ENCODE measurements at regions not wholly inside any gene's neighbourhood (a gene's known extent, or its start where the extent isn't known, plus 50 kb on each side); places are given as distances from the start of the nearest gene placed in this dataset.
"Not testable (repeated sequence)": the region's sequence is repeated elsewhere in the genome, so short reads cannot be mapped to it uniquely, and the experiment has no call there.

DNA sequence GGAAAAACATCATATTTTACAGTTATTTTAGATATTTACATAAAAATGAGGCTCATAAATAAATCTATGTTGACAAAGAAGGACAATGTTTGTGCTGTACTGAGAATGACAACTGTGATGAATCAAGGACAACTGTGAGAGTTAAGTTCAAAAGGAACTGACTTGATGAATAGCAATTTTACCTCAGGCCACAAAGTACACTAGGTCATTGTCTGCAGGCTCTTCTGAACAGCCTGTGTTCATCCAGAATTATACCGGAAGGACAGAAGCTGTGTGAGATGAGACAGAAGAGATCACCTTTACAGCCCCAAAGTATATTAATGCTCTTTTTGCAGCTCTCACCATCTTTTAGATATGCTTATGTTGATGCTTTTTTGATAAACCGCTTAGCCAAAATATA lies 2375.5 kb upstream of the PCDH20 start:
- intact Hi-C loops (cut with DNase I); H3K9me3 ChIP-seq (ENCODE audit: control insufficient read depth, low read length); H3K4me3 ChIP-seq (ENCODE audit: low read length); H3K27ac ChIP-seq (ENCODE audit: low read length); H3K27me3 ChIP-seq (ENCODE audit: control insufficient read depth, insufficient read depth); ATAC-seq; H3K4me1 ChIP-seq (ENCODE audit: control insufficient read depth, insufficient read depth, low read length); DNase-seq: not testable (repeated sequence)
- WGBS: 86% methylated on average over 2 of the region's 2 CpGs

GRCh38 chr13:63774133-63774532 lies 2358.5 kb upstream of the PCDH20 start:
- Histone ChIP-seq H3K4me3 (ENCODE audit: low read length) (no peak overlapping the region), H3K4me1 (ENCODE audit: control insufficient read depth, insufficient read depth, low read length) (no peaks in the 10 kb centered on the region), H3K27me3 (ENCODE audit: control insufficient read depth, insufficient read depth) (no peaks in the 10 kb centered on the region), H3K27ac (ENCODE audit: low read length) (no peak overlapping the region), H3K9me3 (ENCODE audit: control insufficient read depth, low read length) (no peaks in the 10 kb centered on the region)
- intact Hi-C loops (cut with DNase I): no loop called here
- no peak for DNase-seq
- no peak for ATAC-seq
- WGBS: 80% methylated on average over 2 of the region's 2 CpGs

DNA sequence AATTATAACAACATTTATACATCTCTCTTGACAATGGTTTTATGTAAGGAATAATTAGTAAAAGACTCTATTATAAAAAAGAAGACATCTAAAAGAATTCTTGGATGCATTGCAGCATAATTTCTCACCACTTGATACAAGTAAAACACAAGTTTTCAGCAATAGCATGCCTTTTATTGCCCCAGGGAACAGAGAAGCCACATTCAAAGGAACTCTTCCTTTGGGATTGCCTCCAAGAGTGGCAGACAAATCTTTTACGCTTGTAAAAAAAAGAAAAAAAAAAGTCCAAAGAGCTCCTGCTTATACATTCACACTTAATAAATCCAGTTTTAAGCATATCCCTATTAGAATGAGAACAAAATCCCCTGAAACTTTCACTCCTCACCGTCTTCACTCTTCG lies 2357.8 kb upstream of the PCDH20 start:
- Histone ChIP-seq H3K27me3 (ENCODE audit: control insufficient read depth, insufficient read depth) (no peaks in the 10 kb centered on the region), H3K4me1 (ENCODE audit: control insufficient read depth, insufficient read depth, low read length) (no peaks in the 10 kb centered on the region), H3K4me3 (ENCODE audit: low read length) (no peak overlapping the region), H3K27ac (ENCODE audit: low read length) (no peak overlapping the region), H3K9me3 (ENCODE audit: control insufficient read depth, low read length) (no peaks in the 10 kb centered on the region)
- DNase-seq (no peak), ATAC-seq (no peak)
- intact Hi-C loops (cut with DNase I): no loop called here
- WGBS: 83% methylated on average over 3 of the region's 3 CpGs

DNA sequence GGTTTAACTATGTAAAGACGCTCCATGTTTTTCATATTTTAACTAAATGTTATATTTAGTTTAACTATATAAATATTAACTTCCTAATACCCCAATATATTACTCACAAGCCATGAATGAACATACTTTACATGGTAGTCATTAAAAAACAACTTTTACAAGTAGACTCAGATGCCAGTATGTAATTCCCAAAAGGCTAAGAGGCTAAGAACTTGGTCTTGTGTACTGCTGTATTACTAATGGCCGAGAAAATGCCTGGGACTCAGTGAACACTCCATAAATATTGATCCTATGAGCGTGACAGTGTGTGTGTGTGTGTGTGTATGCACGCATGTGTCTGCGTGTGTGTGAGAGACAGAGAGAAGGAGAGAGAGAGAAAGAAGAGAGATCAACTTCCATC lies 2342.0 kb upstream of the PCDH20 start:
- ATAC-seq; H3K27ac ChIP-seq (ENCODE audit: low read length); H3K27me3 ChIP-seq (ENCODE audit: control insufficient read depth, insufficient read depth); intact Hi-C loops (cut with DNase I); H3K9me3 ChIP-seq (ENCODE audit: control insufficient read depth, low read length); DNase-seq; H3K4me3 ChIP-seq (ENCODE audit: low read length); H3K4me1 ChIP-seq (ENCODE audit: control insufficient read depth, insufficient read depth, low read length): not testable (repeated sequence)
- WGBS: 71% methylated on average over 4 of the region's 5 CpGs

DNA sequence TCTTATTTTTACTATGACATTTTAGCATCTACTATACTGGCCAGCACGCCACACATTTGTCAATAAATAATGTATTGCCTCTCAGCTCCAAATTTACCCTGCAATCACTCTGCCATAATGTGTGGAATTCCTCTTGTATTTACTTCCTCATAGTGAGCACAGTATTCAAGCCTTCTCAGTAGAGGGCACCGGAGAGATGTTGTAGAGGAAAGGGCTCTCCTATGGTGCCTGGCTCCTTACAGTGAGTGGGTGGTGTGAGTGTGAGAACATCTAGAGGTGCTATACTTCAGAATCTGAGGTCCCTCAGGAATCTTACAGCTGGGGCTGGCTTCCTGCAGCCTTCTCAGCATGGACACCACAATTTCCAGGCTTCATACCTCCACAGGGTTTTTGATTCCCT lies 2334.2 kb upstream of the PCDH20 start:
- H3K4me1 ChIP-seq (ENCODE audit: control insufficient read depth, insufficient read depth, low read length); H3K27me3 ChIP-seq (ENCODE audit: control insufficient read depth, insufficient read depth); intact Hi-C loops (cut with DNase I); H3K9me3 ChIP-seq (ENCODE audit: control insufficient read depth, low read length); ATAC-seq; H3K27ac ChIP-seq (ENCODE audit: low read length); DNase-seq; H3K4me3 ChIP-seq (ENCODE audit: low read length): not testable (repeated sequence)
- WGBS: no CpG with 5 or more reads among the region's 2 CpGs

GRCh38 chr13:63741814-63742101 lies 2326.1 kb upstream of the PCDH20 start:
- H3K4me1 ChIP-seq (ENCODE audit: control insufficient read depth, insufficient read depth, low read length); H3K4me3 ChIP-seq (ENCODE audit: low read length); ATAC-seq; H3K9me3 ChIP-seq (ENCODE audit: control insufficient read depth, low read length); H3K27me3 ChIP-seq (ENCODE audit: control insufficient read depth, insufficient read depth); intact Hi-C loops (cut with DNase I); H3K27ac ChIP-seq (ENCODE audit: low read length): not testable (repeated sequence)
- WGBS: 96% methylated on average over 19 of the region's 19 CpGs
- peak in 2 of 3 donors; percentile 21 to 38 for DNase-seq

- H3K27ac ChIP-seq (ENCODE audit: low read length): no peak overlapping the region
- no peak overlapping the region for H3K4me3 ChIP-seq (ENCODE audit: low read length)
- H3K4me1 ChIP-seq (ENCODE audit: control insufficient read depth, insufficient read depth, low read length): no peaks in the 10 kb centered on the region
- intact Hi-C loops (cut with DNase I): no loop called here
- WGBS: 96% methylated on average over 36 of the region's 36 CpGs
- DNase-seq: peak in 2 of 3 donors; percentile 20 to 44
- no peaks in the 10 kb centered on the region for H3K27me3 ChIP-seq (ENCODE audit: control insufficient read depth, insufficient read depth)
- no peaks in the 10 kb centered on the region for H3K9me3 ChIP-seq (ENCODE audit: control insufficient read depth, low read length)
- no peak for ATAC-seq
These were observed 2325.6 kb upstream of the PCDH20 start for GRCh38 chr13:63741029-63741813.

DNA sequence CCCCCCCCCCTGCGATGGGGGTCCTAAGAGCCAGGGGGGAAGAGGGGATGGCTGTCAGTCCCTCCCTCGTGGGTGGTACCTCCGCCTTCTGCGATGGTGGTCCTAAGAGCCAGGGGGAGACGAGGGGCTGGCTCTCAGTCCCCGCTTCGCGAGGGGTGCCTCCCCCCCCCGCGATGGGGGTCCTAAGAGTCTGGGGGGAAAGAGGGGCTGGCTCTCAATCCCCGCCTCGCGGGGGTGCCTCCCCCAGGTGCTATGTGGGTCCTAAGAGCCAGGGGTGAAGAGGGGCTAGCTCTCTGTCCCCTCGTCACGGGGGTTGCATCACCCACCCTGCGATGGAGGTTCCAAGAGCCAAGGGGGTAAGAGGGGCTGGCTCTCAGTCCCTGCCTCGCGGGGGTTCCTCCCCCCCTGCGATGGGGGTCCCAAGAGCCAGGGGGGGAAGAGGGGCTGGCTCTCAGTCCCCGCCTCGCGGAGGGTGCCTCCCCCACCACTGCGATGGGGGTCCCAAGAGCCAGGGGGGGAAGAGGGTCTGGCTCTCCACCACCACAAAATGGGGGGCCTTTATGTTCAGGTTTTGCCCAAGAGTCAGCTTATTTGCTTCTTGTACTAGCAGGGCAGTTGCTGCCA lies 2323.6 kb upstream of the PCDH20 start:
- 94% methylated on average over 22 of the region's 23 CpGs for WGBS
- ATAC-seq; H3K27me3 ChIP-seq (ENCODE audit: control insufficient read depth, insufficient read depth); H3K9me3 ChIP-seq (ENCODE audit: control insufficient read depth, low read length); intact Hi-C loops (cut with DNase I); H3K4me1 ChIP-seq (ENCODE audit: control insufficient read depth, insufficient read depth, low read length); H3K4me3 ChIP-seq (ENCODE audit: low read length); H3K27ac ChIP-seq (ENCODE audit: low read length): not testable (repeated sequence)
- peak in 2 of 3 donors; percentile 28 to 49 for DNase-seq

GRCh38 chr13:63737418-63737817 lies 2321.8 kb upstream of the PCDH20 start:
- H3K9me3 ChIP-seq (ENCODE audit: control insufficient read depth, low read length): no peaks in the 10 kb centered on the region
- no peaks in the 10 kb centered on the region for H3K27me3 ChIP-seq (ENCODE audit: control insufficient read depth, insufficient read depth)
- no peak overlapping the region for H3K27ac ChIP-seq (ENCODE audit: low read length)
- ATAC-seq: no peak
- H3K4me3 ChIP-seq (ENCODE audit: low read length): no peak overlapping the region
- DNase-seq: peak in 1 of 3 donors; percentile 52
- intact Hi-C loops (cut with DNase I): no loop called here
- WGBS: 95% methylated on average over 19 of the region's 19 CpGs
- no peaks in the 10 kb centered on the region for H3K4me1 ChIP-seq (ENCODE audit: control insufficient read depth, insufficient read depth, low read length)

DNA sequence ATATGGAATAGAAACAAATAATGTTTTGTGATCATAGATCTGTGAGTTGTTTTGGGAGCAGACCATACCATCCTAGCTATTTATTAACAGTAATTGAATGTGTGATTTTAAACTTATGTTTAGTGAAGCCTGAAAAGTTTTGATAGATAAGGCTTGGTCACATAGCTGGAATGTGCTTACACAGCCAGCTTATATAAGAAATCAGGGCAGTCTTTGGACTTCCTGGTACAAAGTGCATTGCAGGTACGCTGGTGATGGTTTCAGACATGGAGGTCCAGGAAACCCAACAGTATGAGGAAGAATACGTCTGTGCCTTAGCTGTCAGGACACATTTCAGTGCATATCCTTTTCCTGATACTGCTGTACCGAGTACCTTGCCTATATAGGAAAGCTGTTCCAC lies 2316.2 kb upstream of the PCDH20 start:
- Histone ChIP-seq H3K9me3 (ENCODE audit: control insufficient read depth, low read length) (no peaks in the 10 kb centered on the region), H3K27ac (ENCODE audit: low read length) (no peak overlapping the region), H3K4me3 (ENCODE audit: low read length) (no peak overlapping the region), H3K4me1 (ENCODE audit: control insufficient read depth, insufficient read depth, low read length) (no peaks in the 10 kb centered on the region), H3K27me3 (ENCODE audit: control insufficient read depth, insufficient read depth) (no peaks in the 10 kb centered on the region)
- DNase-seq (no peak), ATAC-seq (no peak)
- 75% methylated on average over 3 of the region's 3 CpGs for WGBS
- intact Hi-C loops (cut with DNase I): no loop called here

- ATAC-seq; H3K9me3 ChIP-seq (ENCODE audit: control insufficient read depth, low read length); H3K4me3 ChIP-seq (ENCODE audit: low read length); H3K4me1 ChIP-seq (ENCODE audit: control insufficient read depth, insufficient read depth, low read length); H3K27ac ChIP-seq (ENCODE audit: low read length); intact Hi-C loops (cut with DNase I); DNase-seq; H3K27me3 ChIP-seq (ENCODE audit: control insufficient read depth, insufficient read depth): not testable (repeated sequence)
- 92% methylated on average over 2 of the region's 2 CpGs for WGBS
These were observed 2296.5 kb upstream of the PCDH20 start for GRCh38 chr13:63712159-63712558.
